Activated CD8-positive, alpha-beta T cell treated with anti-CD3 and anti-CD28 coated beads for 36 hours (primary cell): ENCODE measurements at regions not wholly inside any gene's neighbourhood (a gene's known extent, or its start where the extent isn't known, plus 50 kb on each side); places are given as distances from the start of the nearest gene placed in this dataset.

Source experiments
- ATAC-seq: fragments of 200-7000 bp; cut with Tn5 transposase; one replicate; pipeline ENCODE4 v1.10.0; 2021; ENCODE audit warnings: mild to moderate bottlenecking, moderate library complexity
- CTCF ChIA-PET: fragments of 350-600 bp; sonication (Branson Sonifier 250); formaldehyde crosslinking; loops from one replicate; lab custom pipeline; 2021; ENCODE audit warnings: antibody characterized with exemption; lab: Charles Lee
- POLR2A ChIA-PET: fragments of 350-600 bp; sonication (Branson Sonifier 250); formaldehyde crosslinking; loops from one replicate; lab custom pipeline; 2021; ENCODE audit warnings: antibody characterized with exemption; lab: Charles Lee
- DNase-seq: peaks from one replicate; pipeline ENCODE4 v3.0.0-alpha.2; 2020
- H3K27ac Mint-ChIP-seq: one replicate; pipeline ENCODE4 v1.8.0; 2021; ENCODE audit warnings: mild to moderate bottlenecking, mixed read lengths
- H3K27me3 Mint-ChIP-seq: one replicate; pipeline ENCODE4 v1.8.0; 2021; ENCODE audit warnings: mixed read lengths
- H3K36me3 Mint-ChIP-seq: one replicate; pipeline ENCODE4 v1.8.0; 2021; ENCODE audit warnings: low read depth, mixed read lengths
- H3K4me1 Mint-ChIP-seq: one replicate; pipeline ENCODE4 v1.8.0; 2021; ENCODE audit warnings: low read depth, mixed read lengths
- H3K4me3 Mint-ChIP-seq: one replicate; pipeline ENCODE4 v1.8.0; 2021; ENCODE audit warnings: mild to moderate bottlenecking, moderate library complexity, mixed read lengths
- H3K9me3 Mint-ChIP-seq: one replicate; pipeline ENCODE4 v1.8.0; 2021; ENCODE audit warnings: mixed read lengths
- CTCF ChIP-seq: fragments of 200-600 bp; IDR thresholded peaks from one replicate; pipeline ENCODE4 v1.8.0; 2022; ENCODE audit warnings: antibody characterized with exemption, mild to moderate bottlenecking
- intact Hi-C: fragments of 100-400 bp; cut with micrococcal nuclease; formaldehyde crosslinking; loops from one replicate; pipeline ENCODE4 v1.10.0; 2022

GRCh38 chr13:39955560-39955959 lies 300.1 kb downstream of the COG6 start:
- H3K9me3 Mint-ChIP-seq, result peaks cover 1% of the 10 kb centered on the region
- intact Hi-C loops, result loop anchor here (5.0 kb wide), 1 partner anchor 72 kb away; no protein-coding TSS in a partner anchor
- ATAC-seq (peak; percentile 8), DNase-seq (no peak)
- CTCF ChIA-PET, result interaction anchor here (1.6 to 6.8 kb wide), 3 partner anchors 13 to 70 kb away, joined by 3 to 62 read pairs (median 6); no protein-coding TSS in a partner anchor
- peaks cover 64% of the 10 kb centered on the region for H3K4me1 Mint-ChIP-seq
- H3K4me3 Mint-ChIP-seq, result no peak overlapping the region
- no peak for TF ChIP-seq CTCF
- POLR2A ChIA-PET, result interaction anchor here (0.6 to 0.8 kb wide), 2 partner anchors 106 to 441 kb away, joined by 3 read pairs; no protein-coding TSS in a partner anchor
- no peaks in the 10 kb centered on the region for H3K36me3 Mint-ChIP-seq
- no peaks in the 10 kb centered on the region for H3K27me3 Mint-ChIP-seq
- peak overlapping the region; percentile 32 for H3K27ac Mint-ChIP-seq

- Mint-ChIP-seq H3K36me3 (no peaks in the 10 kb centered on the region), H3K9me3 (peaks cover 1% of the 10 kb centered on the region), H3K4me3 (no peak overlapping the region), H3K27me3 (no peaks in the 10 kb centered on the region), H3K27ac (peak overlapping the region; percentile 81), H3K4me1 (peaks cover 61% of the 10 kb centered on the region)
- CTCF ChIA-PET, result interaction anchor here (1.6 to 6.8 kb wide), 3 partner anchors 14 to 69 kb away, joined by 3 to 62 read pairs (median 6); no protein-coding TSS in a partner anchor
- POLR2A ChIA-PET, result interaction anchor here (0.6 to 0.8 kb wide), 2 partner anchors 105 to 440 kb away, joined by 3 read pairs; no protein-coding TSS in a partner anchor
- TF ChIP-seq CTCF, result no peak
- intact Hi-C loops, result loop anchor here (5.0 kb wide), 1 partner anchor 71 kb away; no protein-coding TSS in a partner anchor
- DNase-seq (peak; percentile 76), ATAC-seq (peak; percentile 91)
These were observed 300.6 kb downstream of the COG6 start for GRCh38 chr13:39956036-39956435.

- no peaks in the 10 kb centered on the region for H3K27me3 Mint-ChIP-seq
- peaks cover 47% of the 10 kb centered on the region for H3K4me1 Mint-ChIP-seq
- CTCF ChIA-PET, result interaction anchor here (0.8 kb wide), 1 partner anchor 16 kb away, joined by 3 read pairs; no protein-coding TSS in a partner anchor
- POLR2A ChIA-PET, result no interaction called here
- no peak for ATAC-seq
- TF ChIP-seq CTCF, result no peak
- peaks cover 1% of the 10 kb centered on the region for H3K9me3 Mint-ChIP-seq
- no peaks in the 10 kb centered on the region for H3K36me3 Mint-ChIP-seq
- DNase-seq, result no peak
- intact Hi-C loops, result loop anchor here (5.0 kb wide), 1 partner anchor 69 kb away; no protein-coding TSS in a partner anchor
- H3K4me3 Mint-ChIP-seq, result peak overlapping the region; percentile 52
- H3K27ac Mint-ChIP-seq, result peak overlapping the region; percentile 73
These were observed 302.6 kb downstream of the COG6 start for GRCh38 chr13:39957868-39958677.

GRCh38 chr13:39959497-39960144 lies 304.2 kb downstream of the COG6 start:
- intact Hi-C loops, result loop anchor here (5.0 kb wide), 1 partner anchor 68 kb away; no protein-coding TSS in a partner anchor
- ChIA-PET POLR2A (no interaction called here), CTCF (interaction anchor here (5.0 kb wide), 1 partner anchor 17 kb away, joined by 31 read pairs; no protein-coding TSS in a partner anchor)
- Mint-ChIP-seq H3K36me3 (no peaks in the 10 kb centered on the region), H3K27me3 (no peaks in the 10 kb centered on the region), H3K9me3 (peaks cover 1% of the 10 kb centered on the region), H3K4me3 (no peak overlapping the region), H3K4me1 (peaks cover 43% of the 10 kb centered on the region), H3K27ac (no peak overlapping the region)
- DNase-seq, result no peak
- no peak for TF ChIP-seq CTCF
- no peak for ATAC-seq
